GOT3 (cell line): ENCODE measurements at regions not wholly inside any gene's neighbourhood (a gene's known extent, or its start where the extent isn't known, plus 50 kb on each side); places are given as distances from the start of the nearest gene placed in this dataset.
"Not testable (repeated sequence)": the region's sequence is repeated elsewhere in the genome, so short reads cannot be mapped to it uniquely, and the experiment has no call there.

Source experiments
- DNase-seq: peaks from one replicate; lab custom pipeline; 2025; ENCODE audit warnings: mixed read lengths; lab: John Stamatoyannopoulos, UW

GRCh38 chr5:167413506-167413905, 877.9 kb upstream of the WWC1 start:
- no peak for DNase-seq

- no peak for DNase-seq
Measured at GRCh38 chr5:167414611-167415010, 876.8 kb upstream of the WWC1 start.

DNA sequence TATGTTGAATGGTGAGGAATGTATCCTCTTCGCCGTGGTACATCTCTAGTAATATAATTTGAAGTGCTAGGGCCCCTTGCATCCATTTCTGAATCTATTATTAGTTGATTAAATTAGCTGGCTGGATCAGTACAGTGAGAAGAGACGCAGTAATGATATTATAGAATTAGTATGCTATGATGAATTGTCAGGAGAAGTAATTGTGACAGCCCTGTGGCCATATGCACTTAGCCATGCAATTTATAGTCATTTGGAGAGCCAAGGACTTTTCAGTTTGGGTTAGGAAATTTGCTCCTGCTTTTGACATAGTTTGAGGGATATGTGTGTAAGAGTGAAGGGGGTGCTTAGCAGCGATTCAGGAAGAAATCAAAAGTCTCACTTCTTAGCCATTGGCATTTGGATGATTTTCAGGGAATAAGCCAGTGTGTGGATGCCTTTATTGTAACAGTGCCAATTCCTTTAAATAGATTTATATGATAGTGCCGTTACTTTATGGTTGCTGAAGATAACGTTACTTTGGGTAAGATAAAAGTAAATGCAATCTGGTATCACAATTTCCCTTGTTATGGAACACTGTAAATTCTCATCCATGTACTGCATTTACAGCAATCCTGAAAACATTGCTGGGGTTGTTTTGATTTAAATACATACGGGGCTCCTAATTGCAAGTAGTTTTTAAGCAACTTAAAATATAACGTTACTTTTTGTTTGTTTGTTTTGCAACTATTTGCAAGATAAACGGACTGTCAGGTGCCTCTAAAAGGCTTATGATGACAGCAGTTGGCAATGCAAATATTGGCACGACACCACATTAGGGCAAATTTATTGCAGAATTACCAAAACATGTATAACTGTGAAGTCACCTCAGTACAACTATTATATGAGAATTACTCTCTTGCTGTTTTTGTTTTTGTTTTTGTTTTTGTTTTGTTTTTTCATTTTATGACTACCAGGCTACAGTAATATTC, 875.4 kb upstream of the WWC1 start:
- no peak for DNase-seq

GRCh38 chr5:167417662-167418061, 873.8 kb upstream of the WWC1 start:
- DNase-seq: no peak

- DNase-seq: no peak
Measured at GRCh38 chr5:167425161-167425560, 866.3 kb upstream of the WWC1 start.

GRCh38 chr5:167426501-167426900, 864.9 kb upstream of the WWC1 start:
- DNase-seq: no peak

GRCh38 chr5:167427641-167428040, 863.8 kb upstream of the WWC1 start:
- not testable (repeated sequence) for DNase-seq

DNA sequence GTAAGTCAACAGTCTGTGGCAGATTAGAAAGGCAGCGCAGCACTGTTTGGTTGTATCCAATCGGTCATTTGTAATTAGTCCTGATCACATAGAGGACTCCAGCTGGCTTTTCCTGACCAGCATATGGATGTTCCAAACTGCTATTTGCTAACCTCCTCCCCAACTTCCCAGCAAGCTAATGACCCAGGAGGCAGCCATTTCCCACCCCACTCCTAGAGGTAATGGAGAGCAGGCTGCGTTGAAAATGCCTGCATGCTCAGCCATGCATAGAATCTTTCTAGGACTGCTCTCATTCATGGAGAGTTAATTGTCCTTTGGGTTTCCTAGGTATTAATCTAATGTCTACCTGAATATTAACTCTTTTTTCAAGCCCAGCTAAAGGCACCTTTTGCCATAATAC, 850.6 kb upstream of the WWC1 start:
- no peak for DNase-seq

DNA sequence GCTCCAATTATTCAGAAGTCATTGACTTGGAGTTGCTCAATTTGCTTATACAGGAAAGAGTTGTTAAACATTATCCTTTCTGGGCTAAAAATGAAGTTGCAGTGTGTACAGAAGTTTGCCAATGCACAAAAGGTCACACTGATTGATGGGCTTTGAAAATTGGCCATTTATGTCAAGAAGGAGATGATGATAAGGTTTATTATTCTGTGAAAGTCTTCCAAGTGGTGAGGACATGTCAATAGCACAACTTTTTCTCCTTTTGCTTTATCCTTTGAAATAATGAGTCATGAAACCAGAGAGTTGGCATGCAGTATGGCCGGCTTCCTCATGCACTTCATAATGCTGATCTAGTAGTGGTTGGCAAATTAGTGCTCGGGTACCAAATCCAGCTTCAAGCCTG, 848.5 kb upstream of the WWC1 start:
- DNase-seq: no peak

GRCh38 chr5:167447466-167448375, 843.7 kb upstream of the WWC1 start:
- no peak for DNase-seq

GRCh38 chr5:167448376-167448775, 843.1 kb upstream of the WWC1 start:
- DNase-seq: no peak

- DNase-seq: no peak
Measured at GRCh38 chr5:167451076-167451475, 840.4 kb upstream of the WWC1 start.

DNA sequence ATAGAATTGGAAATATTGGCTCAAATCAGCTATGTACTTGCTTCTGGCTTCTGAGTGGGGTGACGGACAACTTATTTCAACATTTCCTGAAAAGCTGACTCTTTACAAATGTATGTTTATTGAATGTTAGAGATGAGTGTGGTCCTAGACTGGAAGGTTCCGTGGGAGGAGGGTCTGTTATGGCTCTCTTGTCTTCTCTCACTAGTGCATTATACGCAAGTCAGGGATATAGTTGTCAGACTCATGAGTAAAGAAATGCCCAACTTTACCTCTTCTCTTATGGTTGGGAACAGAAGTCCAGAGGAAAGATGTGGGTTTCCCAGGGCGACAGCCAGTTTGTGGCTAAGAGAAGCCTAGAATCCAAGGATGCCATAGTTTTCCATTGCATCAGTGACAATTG, 839.3 kb upstream of the WWC1 start:
- DNase-seq: no peak

GRCh38 chr5:167453246-167454030, 838.0 kb upstream of the WWC1 start:
- DNase-seq: no peak

DNA sequence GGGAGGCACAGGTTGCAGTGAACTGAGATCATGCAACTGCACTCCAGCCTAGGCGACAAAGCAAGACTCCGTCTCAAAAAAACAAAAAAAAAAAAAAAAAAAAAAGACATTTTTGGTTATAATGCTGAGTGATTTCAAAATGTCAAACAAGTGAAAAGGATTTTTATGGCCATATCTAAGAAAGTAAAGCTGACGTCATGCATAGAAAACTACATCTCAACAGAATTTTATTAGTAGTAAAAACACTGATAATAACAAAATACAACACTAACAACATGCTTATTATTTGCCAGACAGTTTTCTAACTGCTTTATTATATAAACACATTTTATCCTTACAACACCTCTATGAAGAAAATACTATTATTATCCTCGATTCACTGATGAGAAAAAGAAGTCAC, 833.0 kb upstream of the WWC1 start:
- DNase-seq: no peak

GRCh38 chr5:167460449-167461020, 830.9 kb upstream of the WWC1 start:
- no peak for DNase-seq

- DNase-seq: no peak
Measured at GRCh38 chr5:167463939-167464338, 827.5 kb upstream of the WWC1 start.

- DNase-seq: no peak
Measured at GRCh38 chr5:167466992-167467391, 824.5 kb upstream of the WWC1 start.

- no peak for DNase-seq
Measured at GRCh38 chr5:167472566-167473108, 818.8 kb upstream of the WWC1 start.

GRCh38 chr5:167478188-167478587, 813.3 kb upstream of the WWC1 start:
- DNase-seq: no peak

DNA sequence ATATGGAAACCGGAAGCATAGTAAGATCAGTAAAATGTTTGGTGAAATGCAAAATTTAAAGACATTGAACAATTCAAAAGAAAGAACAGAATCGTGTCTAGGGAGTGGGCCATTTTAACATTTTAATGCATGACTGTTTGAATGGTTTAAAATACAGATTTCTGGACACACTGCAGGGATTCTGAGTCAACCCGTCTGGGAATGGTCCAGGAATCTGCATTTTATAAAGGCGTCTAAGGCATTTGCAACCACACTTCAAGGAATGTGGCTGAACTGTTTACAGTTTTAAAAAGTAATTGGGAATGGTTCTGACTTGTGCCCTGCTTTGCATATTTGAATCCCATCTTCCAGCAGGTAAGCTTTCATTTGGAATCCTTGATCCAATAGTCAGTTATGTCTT, 811.7 kb upstream of the WWC1 start:
- no peak for DNase-seq
